WTC11 (cell line): ENCODE measurements at regions not wholly inside any gene's neighbourhood (a gene's known extent, or its start where the extent isn't known, plus 50 kb on each side); places are given as distances from the start of the nearest gene placed in this dataset.

Experiments used
- ATAC-seq: fragments of 200-7000 bp; cut with Tn5 transposase; 2 replicates; pipeline ENCODE4 v1.10.0; 2021; ENCODE audit warnings: mild to moderate bottlenecking, moderate library complexity
- CTCF ChIA-PET: fragments of 300-600 bp; sonication (Branson Sonifier 250); formaldehyde crosslinking; loops from one replicate; lab custom pipeline; 2021; ENCODE audit warnings: antibody characterized with exemption; lab: Charles Lee
- POLR2A ChIA-PET: fragments of 350-600 bp; sonication (Branson Sonifier 250); formaldehyde crosslinking; loops from one replicate; lab custom pipeline; 2021; ENCODE audit warnings: antibody characterized with exemption; lab: Charles Lee
- DNase-seq: peaks from one replicate; pipeline ENCODE4 v3.0.0; 2021; ENCODE audit warnings: low spot score
- H3K27ac Mint-ChIP-seq: 2 replicates; pipeline ENCODE4 v1.8.0; 2021; ENCODE audit warnings: mixed read lengths
- H3K27me3 Mint-ChIP-seq: 2 replicates; pipeline ENCODE4 v1.8.0; 2021; ENCODE audit warnings: low read depth, mild to moderate bottlenecking, moderate library complexity, mixed read lengths
- H3K36me3 Mint-ChIP-seq: 2 replicates; pipeline ENCODE4 v1.8.0; 2021; ENCODE audit warnings: mixed read lengths
- H3K4me1 Mint-ChIP-seq: 2 replicates; pipeline ENCODE4 v1.8.0; 2022; ENCODE audit warnings: mixed read lengths
- H3K4me3 Mint-ChIP-seq: 2 replicates; pipeline ENCODE4 v1.8.0; 2021; ENCODE audit warnings: mild to moderate bottlenecking, moderate library complexity, mixed read lengths
- H3K9me3 Mint-ChIP-seq: 2 replicates; pipeline ENCODE4 v1.8.0; 2021; ENCODE audit warnings: mixed read lengths
- AFF4 ChIP-seq: sonication (generic); formaldehyde crosslinking; IDR thresholded peaks from 2 replicates; pipeline ENCODE4 v1.8.1; 2023; ENCODE audit warnings: mild to moderate bottlenecking, missing genetic modification reagents, borderline replicate concordance
- ARID4B ChIP-seq: sonication (generic); formaldehyde crosslinking; IDR thresholded peaks from 2 replicates; pipeline ENCODE4 v1.8.0; 2023; ENCODE audit warnings: missing genetic modification reagents, mild to moderate bottlenecking, borderline replicate concordance
- CREB1 ChIP-seq: sonication (generic); formaldehyde crosslinking; IDR thresholded peaks from 2 replicates; pipeline ENCODE4 v1.8.0; 2023; ENCODE audit warnings: mild to moderate bottlenecking, missing genetic modification reagents
- CREM ChIP-seq: sonication (generic); formaldehyde crosslinking; IDR thresholded peaks from 2 replicates; pipeline ENCODE4 v1.8.1; 2022; ENCODE audit warnings: mild to moderate bottlenecking, missing genetic modification reagents, moderate library complexity
- CTCF ChIP-seq: fragments of 200-600 bp; IDR thresholded peaks from 2 replicates; pipeline ENCODE4 v1.8.0; 2022; ENCODE audit warnings: antibody characterized with exemption
- E2F1 ChIP-seq: sonication (generic); formaldehyde crosslinking; IDR thresholded peaks from 2 replicates; pipeline ENCODE4 v1.8.0; 2022; ENCODE audit warnings: mild to moderate bottlenecking, missing genetic modification reagents
- GRHL2 ChIP-seq: fragments of 250-450 bp; sonication (Bioruptor Pico); IDR thresholded peaks from 2 replicates; pipeline ENCODE4 v1.8.0; 2022; ENCODE audit warnings: mild to moderate bottlenecking, moderate library complexity; ENCODE audit not compliant: insufficient replicate concordance, severe bottlenecking
- IRF2 ChIP-seq: sonication (generic); formaldehyde crosslinking; IDR thresholded peaks from 2 replicates; pipeline ENCODE4 v1.8.0; 2022; ENCODE audit warnings: low read depth, missing genetic modification reagents, borderline replicate concordance
- NFYB ChIP-seq: sonication (generic); formaldehyde crosslinking; conservative IDR thresholded peaks from 2 replicates; pipeline ENCODE4 v1.8.0; 2022; ENCODE audit warnings: low read depth, missing genetic modification reagents
- NR2C2 ChIP-seq: sonication (generic); formaldehyde crosslinking; IDR thresholded peaks from 2 replicates; pipeline ENCODE4 v1.8.0; 2022; ENCODE audit warnings: mild to moderate bottlenecking, missing genetic modification reagents
- NR3C1 ChIP-seq: sonication (generic); formaldehyde crosslinking; conservative IDR thresholded peaks from 2 replicates; pipeline ENCODE4 v1.8.1; 2023; ENCODE audit warnings: low read depth, mild to moderate bottlenecking, missing genetic modification reagents
- PREB ChIP-seq: sonication (generic); formaldehyde crosslinking; IDR thresholded peaks from 2 replicates; pipeline ENCODE4 v1.8.1; 2022; ENCODE audit warnings: mild to moderate bottlenecking, missing genetic modification reagents, moderate library complexity, borderline replicate concordance
- USF1 ChIP-seq: sonication (generic); formaldehyde crosslinking; IDR thresholded peaks from 2 replicates; pipeline ENCODE4 v1.8.0; 2022; ENCODE audit warnings: mild to moderate bottlenecking, missing genetic modification reagents
- ZBTB43 ChIP-seq: sonication (generic); formaldehyde crosslinking; IDR thresholded peaks from 2 replicates; pipeline ENCODE4 v1.8.1; 2023; ENCODE audit warnings: mild to moderate bottlenecking, missing genetic modification reagents
- ZNF138 ChIP-seq: sonication (generic); formaldehyde crosslinking; conservative IDR thresholded peaks from 2 replicates; pipeline ENCODE4 v1.8.1; 2022; ENCODE audit warnings: mild to moderate bottlenecking, moderate library complexity, missing genetic modification reagents
- ZNF263 ChIP-seq: sonication (generic); formaldehyde crosslinking; IDR thresholded peaks from 2 replicates; pipeline ENCODE4 v1.8.1; 2022; ENCODE audit warnings: low read depth, mild to moderate bottlenecking, moderate library complexity, missing genetic modification reagents
- ZNF317 ChIP-seq: sonication (generic); formaldehyde crosslinking; IDR thresholded peaks from 2 replicates; pipeline ENCODE4 v1.8.1; 2023; ENCODE audit warnings: low read depth, mild to moderate bottlenecking, moderate library complexity, missing genetic modification reagents, borderline replicate concordance
- ZNF416 ChIP-seq: fragments of 250-450 bp; sonication (Bioruptor Pico); IDR thresholded peaks from 2 replicates; pipeline ENCODE4 v1.9.0; 2021; ENCODE audit warnings: mild to moderate bottlenecking, inconsistent platforms

GRCh38 chr1:196043268-196043667 is 565.0 kb downstream of the KCNT2 start:
- Mint-ChIP-seq H3K9me3 (peaks cover 21% of the 10 kb centered on the region), H3K36me3 (peaks cover 13% of the 10 kb centered on the region), H3K4me1 (no peaks in the 10 kb centered on the region), H3K4me3 (no peak overlapping the region), H3K27ac (no peak overlapping the region), H3K27me3 (no peaks in the 10 kb centered on the region)
- TF ChIP-seq CREB1: no peak
- no peak for TF ChIP-seq ARID4B (CRISPR knock-in tag)
- TF ChIP-seq AFF4 (CRISPR knock-in tag): no peak
- TF ChIP-seq NFYB: no peak
- no peak for TF ChIP-seq ZBTB43 (CRISPR knock-in tag)
- DNase-seq: no peak
- ATAC-seq: no peak
- POLR2A ChIA-PET: no interaction called here
- CTCF ChIA-PET: no interaction called here

- peaks cover 38% of the 10 kb centered on the region for H3K4me1 Mint-ChIP-seq
- ChIA-PET POLR2A (no interaction called here), CTCF (no interaction called here)
- H3K36me3 Mint-ChIP-seq: peaks cover 9% of the 10 kb centered on the region
- H3K4me3 Mint-ChIP-seq: no peak overlapping the region
- H3K9me3 Mint-ChIP-seq: peaks cover 20% of the 10 kb centered on the region
- peak overlapping the region; percentile 82; the same call in 1 of the 2 replicates for H3K27ac Mint-ChIP-seq
- peak; percentile 13 for DNase-seq
- H3K27me3 Mint-ChIP-seq: peaks cover 19% of the 10 kb centered on the region
- ATAC-seq: peak; percentile 97
- no peak for TF ChIP-seq USF1 (CRISPR knock-in tag)
- no peak for TF ChIP-seq NR2C2 (CRISPR knock-in tag)
- no peak for TF ChIP-seq ZNF416 (CRISPR knock-in tag)
- TF ChIP-seq CTCF: no peak
- no peak for TF ChIP-seq CREM (CRISPR knock-in tag)
- no peak for TF ChIP-seq IRF2 (CRISPR knock-in tag)
- TF ChIP-seq ZNF138 (CRISPR knock-in tag): no peak
- TF ChIP-seq PREB: no peak
- TF ChIP-seq E2F1 (CRISPR knock-in tag): no peak
- no peak for TF ChIP-seq ZBTB43 (CRISPR knock-in tag)
- no peak for TF ChIP-seq ZNF263 (CRISPR knock-in tag)
- TF ChIP-seq GRHL2 (CRISPR knock-in tag): no peak
- TF ChIP-seq NR3C1 (CRISPR knock-in tag): no peak
- TF ChIP-seq ZNF317 (CRISPR knock-in tag): no peak
Observed at GRCh38 chr1:196034080-196034706, 574.0 kb downstream of the KCNT2 start.
